OCI-LY1 (cell line): ENCODE measurements at regions not wholly inside any gene's neighbourhood (a gene's known extent, or its start where the extent isn't known, plus 50 kb on each side); places are given as distances from the start of the nearest gene placed in this dataset.

Experiments
- CTCF ChIP-seq: fragments of 200-600 bp; sonication (generic), shearing (Covaris generic); IDR thresholded peaks from 2 replicates; pipeline ENCODE4 v1.5.1; 2017; ENCODE audit warnings: mild to moderate bottlenecking, antibody characterized with exemption, low read length, moderate library complexity, mixed read lengths
- EZH2 ChIP-seq: fragments of 200-600 bp; sonication (generic), shearing (Covaris generic); IDR thresholded peaks from 2 replicates; pipeline ENCODE4 v1.8.0; 2017; ENCODE audit warnings: borderline replicate concordance, mixed run types, mild to moderate bottlenecking, antibody characterized with exemption, low read length, moderate library complexity, mixed read lengths

- TF ChIP-seq CTCF (no peak), EZH2 (no peak)
Observed at GRCh38 chr3:173266441-173266840, 125.4 kb upstream of the SPATA16 start.
